ENCODE measurements at regions not wholly inside any gene's neighbourhood (a gene's known extent, or its start where the extent isn't known, plus 50 kb on each side); places are given as distances from the start of the nearest gene placed in this dataset.

- H3K36me3 Mint-ChIP-seq: no peaks in the 10 kb centered on the region
- H3K4me1 Mint-ChIP-seq: no peaks in the 10 kb centered on the region
- CTCF ChIA-PET: no interaction called here
- H3K9me3 Mint-ChIP-seq: no peaks in the 10 kb centered on the region
- no peaks in the 10 kb centered on the region for H3K27me3 Mint-ChIP-seq
- no peak overlapping the region for H3K27ac Mint-ChIP-seq
- no peak for DNase-seq
- no peak overlapping the region for H3K4me3 Mint-ChIP-seq
Observed at GRCh38 chr3:3628676-3629328, 170.4 kb upstream of the LRRN1 start.

GRCh38 chr3:3627114-3627513, 172.1 kb upstream of the LRRN1 start:
- H3K27me3 Mint-ChIP-seq: no peaks in the 10 kb centered on the region
- no peaks in the 10 kb centered on the region for H3K36me3 Mint-ChIP-seq
- H3K4me3 Mint-ChIP-seq: no peak overlapping the region
- H3K9me3 Mint-ChIP-seq: no peaks in the 10 kb centered on the region
- DNase-seq: no peak
- CTCF ChIA-PET: no interaction called here
- no peak overlapping the region for H3K27ac Mint-ChIP-seq
- H3K4me1 Mint-ChIP-seq: no peaks in the 10 kb centered on the region

GRCh38 chr3:3625544-3626271, 173.5 kb upstream of the LRRN1 start:
- no peak overlapping the region for H3K4me3 Mint-ChIP-seq
- no peaks in the 10 kb centered on the region for H3K27me3 Mint-ChIP-seq
- DNase-seq: no peak
- no peak overlapping the region for H3K27ac Mint-ChIP-seq
- H3K9me3 Mint-ChIP-seq: no peaks in the 10 kb centered on the region
- no peaks in the 10 kb centered on the region for H3K36me3 Mint-ChIP-seq
- H3K4me1 Mint-ChIP-seq: no peaks in the 10 kb centered on the region
- CTCF ChIA-PET: no interaction called here

- no peaks in the 10 kb centered on the region for H3K4me1 Mint-ChIP-seq
- H3K4me3 Mint-ChIP-seq: no peak overlapping the region
- no peaks in the 10 kb centered on the region for H3K27me3 Mint-ChIP-seq
- H3K27ac Mint-ChIP-seq: no peak overlapping the region
- CTCF ChIA-PET: no interaction called here
- no peaks in the 10 kb centered on the region for H3K36me3 Mint-ChIP-seq
- no peaks in the 10 kb centered on the region for H3K9me3 Mint-ChIP-seq
- no peak for DNase-seq
Observed at GRCh38 chr3:3619815-3620214, 179.4 kb upstream of the LRRN1 start.

GRCh38 chr3:3618623-3619022, 180.6 kb upstream of the LRRN1 start:
- CTCF ChIA-PET: interaction anchor here (1.2 kb wide), 1 partner anchor 380 kb away, joined by 3 read pairs; no protein-coding TSS in a partner anchor
- H3K4me1 Mint-ChIP-seq: no peaks in the 10 kb centered on the region
- H3K27me3 Mint-ChIP-seq: no peaks in the 10 kb centered on the region
- no peaks in the 10 kb centered on the region for H3K36me3 Mint-ChIP-seq
- no peak overlapping the region for H3K27ac Mint-ChIP-seq
- no peaks in the 10 kb centered on the region for H3K9me3 Mint-ChIP-seq
- no peak for DNase-seq
- H3K4me3 Mint-ChIP-seq: no peak overlapping the region

- no peaks in the 10 kb centered on the region for H3K36me3 Mint-ChIP-seq
- H3K4me1 Mint-ChIP-seq: no peaks in the 10 kb centered on the region
- CTCF ChIA-PET: no interaction called here
- H3K4me3 Mint-ChIP-seq: no peak overlapping the region
- H3K9me3 Mint-ChIP-seq: no peaks in the 10 kb centered on the region
- H3K27ac Mint-ChIP-seq: no peak overlapping the region
- no peak for DNase-seq
- H3K27me3 Mint-ChIP-seq: no peaks in the 10 kb centered on the region
Observed at GRCh38 chr3:3615533-3615932, 183.7 kb upstream of the LRRN1 start.

DNA sequence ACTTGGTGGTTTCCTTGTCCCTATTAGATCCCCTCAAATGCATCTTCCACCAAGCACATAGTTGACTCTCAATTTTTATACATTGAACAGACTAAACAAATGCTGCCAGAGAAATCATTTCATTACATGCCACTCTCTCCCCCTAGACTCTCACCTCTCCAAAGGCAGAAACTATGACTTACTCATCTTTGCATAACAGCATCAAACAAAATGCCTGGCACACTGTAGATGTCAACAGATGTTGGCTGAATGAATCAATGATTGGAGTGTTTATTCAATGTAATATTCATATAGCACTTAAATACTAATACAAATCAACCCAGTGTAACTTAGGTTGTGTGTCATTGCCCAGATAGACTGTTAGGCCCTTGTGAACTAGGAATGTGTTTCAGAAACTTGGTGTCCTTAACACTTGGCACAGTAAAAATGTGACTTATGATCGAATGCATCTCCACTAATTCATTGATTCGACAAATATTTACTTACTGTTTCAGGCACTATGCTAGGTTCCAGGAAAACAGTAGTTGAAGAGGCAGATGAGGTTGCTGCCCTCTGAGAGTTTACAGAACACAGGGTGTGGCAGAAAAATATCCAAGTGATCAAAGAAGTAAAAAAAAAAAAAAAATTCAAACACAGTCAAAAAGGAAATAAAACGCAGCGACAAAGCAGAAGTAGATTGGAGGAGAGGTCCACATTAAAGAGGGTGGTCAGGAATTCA, 188.5 kb upstream of the LRRN1 start:
- Mint-ChIP-seq H3K27ac (no peak overlapping the region), H3K27me3 (no peaks in the 10 kb centered on the region), H3K36me3 (no peaks in the 10 kb centered on the region), H3K9me3 (no peaks in the 10 kb centered on the region), H3K4me3 (no peak overlapping the region), H3K4me1 (no peaks in the 10 kb centered on the region)
- no peak for DNase-seq
- CTCF ChIA-PET: no interaction called here

DNA sequence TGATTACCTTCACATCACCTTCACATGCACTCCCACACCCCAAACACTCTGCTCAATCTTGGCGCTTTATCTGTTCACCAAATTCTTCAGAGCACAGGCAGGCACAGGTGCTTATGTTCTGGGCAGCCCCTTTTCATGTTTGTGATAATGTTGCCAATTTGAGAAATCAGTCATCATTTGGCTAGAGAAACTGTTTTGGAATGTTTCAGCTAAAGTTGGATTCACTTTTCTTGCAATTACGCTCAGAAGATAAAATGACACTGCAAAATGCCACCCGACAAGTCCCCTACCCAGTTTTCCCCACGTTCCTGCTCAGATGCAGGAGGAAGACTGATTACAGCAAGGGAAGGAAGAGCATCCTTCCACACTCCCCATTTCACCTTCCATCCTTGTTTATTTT, 192.9 kb upstream of the LRRN1 start:
- Mint-ChIP-seq H3K4me3 (no peak overlapping the region), H3K27ac (no peak overlapping the region), H3K36me3 (no peaks in the 10 kb centered on the region), H3K27me3 (no peaks in the 10 kb centered on the region), H3K4me1 (no peaks in the 10 kb centered on the region), H3K9me3 (no peaks in the 10 kb centered on the region)
- no peak for DNase-seq
- CTCF ChIA-PET: no interaction called here

GRCh38 chr3:3605226-3605625, 194.0 kb upstream of the LRRN1 start:
- no peaks in the 10 kb centered on the region for H3K36me3 Mint-ChIP-seq
- no peaks in the 10 kb centered on the region for H3K9me3 Mint-ChIP-seq
- H3K27me3 Mint-ChIP-seq: no peaks in the 10 kb centered on the region
- no peak overlapping the region for H3K27ac Mint-ChIP-seq
- CTCF ChIA-PET: no interaction called here
- H3K4me1 Mint-ChIP-seq: no peaks in the 10 kb centered on the region
- H3K4me3 Mint-ChIP-seq: no peak overlapping the region
- no peak for DNase-seq

DNA sequence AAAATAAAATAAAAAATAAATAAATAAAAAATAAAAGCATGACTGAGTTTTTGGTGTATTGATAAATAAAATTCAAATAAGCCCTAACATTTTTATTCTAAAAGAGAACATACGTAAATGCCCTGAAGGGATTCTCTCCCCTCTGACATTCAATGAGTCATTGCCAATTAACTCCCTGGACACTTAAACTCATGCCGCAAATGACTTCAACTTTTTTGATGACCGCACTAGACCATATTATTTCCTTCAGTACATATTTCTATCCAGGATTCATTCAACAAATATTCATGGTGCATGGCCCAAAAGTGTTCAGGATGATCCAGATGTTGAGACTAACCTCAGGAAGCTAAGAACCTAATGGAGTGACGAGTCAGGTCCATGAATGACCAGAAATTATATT, 195.9 kb upstream of the LRRN1 start:
- Mint-ChIP-seq H3K36me3 (no peaks in the 10 kb centered on the region), H3K4me1 (no peaks in the 10 kb centered on the region), H3K4me3 (no peak overlapping the region), H3K27ac (no peak overlapping the region), H3K27me3 (no peaks in the 10 kb centered on the region), H3K9me3 (no peaks in the 10 kb centered on the region)
- CTCF ChIA-PET: no interaction called here
- no peak for DNase-seq

- no peak for DNase-seq
- H3K9me3 Mint-ChIP-seq: no peaks in the 10 kb centered on the region
- CTCF ChIA-PET: no interaction called here
- H3K36me3 Mint-ChIP-seq: no peaks in the 10 kb centered on the region
- no peaks in the 10 kb centered on the region for H3K27me3 Mint-ChIP-seq
- no peak overlapping the region for H3K4me3 Mint-ChIP-seq
- no peaks in the 10 kb centered on the region for H3K4me1 Mint-ChIP-seq
- no peak overlapping the region for H3K27ac Mint-ChIP-seq
Observed at GRCh38 chr3:3600665-3601340, 198.4 kb upstream of the LRRN1 start.

DNA sequence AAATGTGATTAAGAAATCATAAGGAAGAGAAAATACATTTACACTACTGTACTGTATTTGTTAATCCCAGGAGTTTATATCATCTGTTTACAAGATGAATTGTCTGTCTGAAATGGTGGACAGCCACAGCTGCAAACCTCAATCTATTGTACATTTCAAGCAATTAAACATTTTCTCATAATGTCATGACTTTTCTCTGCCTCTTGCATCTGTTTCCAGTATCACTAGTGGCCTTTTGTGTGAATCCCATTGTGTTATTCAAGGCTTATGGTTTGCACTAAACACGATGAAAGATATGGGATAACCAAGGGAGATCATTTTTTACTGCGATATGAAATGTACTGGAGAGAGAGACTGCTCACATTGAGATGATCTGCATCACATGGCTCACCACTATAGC, 200.2 kb upstream of the LRRN1 start:
- Mint-ChIP-seq H3K36me3 (no peaks in the 10 kb centered on the region), H3K27me3 (no peaks in the 10 kb centered on the region), H3K4me3 (no peak overlapping the region), H3K4me1 (no peaks in the 10 kb centered on the region), H3K27ac (no peak overlapping the region), H3K9me3 (no peaks in the 10 kb centered on the region)
- CTCF ChIA-PET: no interaction called here
- DNase-seq: no peak

- CTCF ChIA-PET: no interaction called here
- H3K4me1 Mint-ChIP-seq: no peaks in the 10 kb centered on the region
- H3K9me3 Mint-ChIP-seq: no peaks in the 10 kb centered on the region
- H3K27ac Mint-ChIP-seq: no peak overlapping the region
- H3K36me3 Mint-ChIP-seq: no peaks in the 10 kb centered on the region
- no peak for DNase-seq
- no peaks in the 10 kb centered on the region for H3K27me3 Mint-ChIP-seq
- H3K4me3 Mint-ChIP-seq: no peak overlapping the region
Observed at GRCh38 chr3:3594986-3595385, 204.2 kb upstream of the LRRN1 start.

DNA sequence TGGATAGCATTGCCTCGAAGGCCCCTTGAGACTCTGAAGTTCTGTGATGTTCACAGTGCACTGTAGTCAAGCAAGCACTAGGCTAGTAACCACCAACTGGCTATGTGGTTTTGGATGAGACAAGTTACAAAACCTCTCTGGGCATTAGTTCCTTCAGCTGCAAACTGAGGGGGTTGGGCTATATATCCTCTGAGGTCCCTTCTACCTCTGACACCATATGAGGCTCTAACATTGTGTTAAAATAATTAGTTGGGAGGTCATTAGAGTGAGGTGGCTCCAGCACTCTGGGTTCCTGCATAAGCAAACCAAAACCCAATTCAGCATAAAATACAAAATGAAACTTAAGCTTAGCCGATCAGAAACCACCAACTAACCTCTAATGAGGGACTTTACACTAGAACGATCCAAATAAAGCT, 209.5 kb upstream of the LRRN1 start:
- no peaks in the 10 kb centered on the region for H3K4me1 Mint-ChIP-seq
- no peaks in the 10 kb centered on the region for H3K36me3 Mint-ChIP-seq
- no peaks in the 10 kb centered on the region for H3K27me3 Mint-ChIP-seq
- no peaks in the 10 kb centered on the region for H3K9me3 Mint-ChIP-seq
- CTCF ChIA-PET: no interaction called here
- no peak overlapping the region for H3K4me3 Mint-ChIP-seq
- no peak overlapping the region for H3K27ac Mint-ChIP-seq
- DNase-seq: no peak

GRCh38 chr3:3587647-3587972, 211.6 kb upstream of the LRRN1 start:
- H3K9me3 Mint-ChIP-seq: no peaks in the 10 kb centered on the region
- CTCF ChIA-PET: no interaction called here
- H3K4me3 Mint-ChIP-seq: no peak overlapping the region
- no peaks in the 10 kb centered on the region for H3K27me3 Mint-ChIP-seq
- H3K36me3 Mint-ChIP-seq: no peaks in the 10 kb centered on the region
- H3K27ac Mint-ChIP-seq: no peak overlapping the region
- no peaks in the 10 kb centered on the region for H3K4me1 Mint-ChIP-seq
- DNase-seq: no peak

Data from activated naive CD4-positive, alpha-beta T cell treated with anti-CD3 and anti-CD28 coated beads, Interleukin-2, amount 10 ng/mL, durations not matched to agents 7 days and 5 days (primary cell).